Endothelial cell (in vitro differentiated cells): ENCODE measurements at regions not wholly inside any gene's neighbourhood (a gene's known extent, or its start where the extent isn't known, plus 50 kb on each side); places are given as distances from the start of the nearest gene placed in this dataset.
"Not testable (repeated sequence)": the region's sequence is repeated elsewhere in the genome, so short reads cannot be mapped to it uniquely, and the experiment has no call there.

Experiments
- DNase-seq: peaks from one replicate; pipeline ENCODE4 v3.0.0; 2021; ENCODE audit warnings: low spot score
- H3K27ac Mint-ChIP-seq: one replicate; pipeline ENCODE4 v1.8.0; 2021; ENCODE audit warnings: mixed read lengths, inconsistent platforms; ENCODE audit not compliant: unreplicated experiment
- H3K27me3 Mint-ChIP-seq: one replicate; pipeline ENCODE4 v1.8.0; 2021; ENCODE audit warnings: mild to moderate bottlenecking, moderate library complexity, mixed read lengths, inconsistent platforms; ENCODE audit not compliant: unreplicated experiment
- H3K36me3 Mint-ChIP-seq: one replicate; pipeline ENCODE4 v1.8.0; 2021; ENCODE audit warnings: mild to moderate bottlenecking, low read depth, mixed read lengths, inconsistent platforms; ENCODE audit not compliant: unreplicated experiment
- H3K4me1 Mint-ChIP-seq: one replicate; pipeline ENCODE4 v1.8.0; 2021; ENCODE audit warnings: mild to moderate bottlenecking, mixed read lengths, inconsistent platforms; ENCODE audit not compliant: unreplicated experiment
- H3K4me3 Mint-ChIP-seq: one replicate; pipeline ENCODE4 v1.8.0; 2021; ENCODE audit warnings: mild to moderate bottlenecking, mixed read lengths, inconsistent platforms; ENCODE audit not compliant: unreplicated experiment
- H3K9me3 Mint-ChIP-seq: one replicate; pipeline ENCODE4 v1.8.0; 2021; ENCODE audit warnings: mixed read lengths, inconsistent platforms; ENCODE audit not compliant: unreplicated experiment
- CTCF ChIP-seq: fragments of 200-600 bp; sonication (generic); IDR thresholded peaks from one replicate; pipeline ENCODE4 v1.5.0; 2021; ENCODE audit warnings: antibody characterized with exemption; ENCODE audit not compliant: unreplicated experiment

- no peak for TF ChIP-seq CTCF
- no peak for DNase-seq
- H3K4me1 Mint-ChIP-seq, result peaks cover 9% of the 10 kb centered on the region
- H3K9me3 Mint-ChIP-seq, result peaks cover 6% of the 10 kb centered on the region
- no peak overlapping the region for H3K27ac Mint-ChIP-seq
- H3K27me3 Mint-ChIP-seq, result peaks cover 1% of the 10 kb centered on the region
- H3K4me3 Mint-ChIP-seq, result no peak overlapping the region
- H3K36me3 Mint-ChIP-seq, result peaks cover 7% of the 10 kb centered on the region
Measured at GRCh38 chr3:72068621-72069020, 283.7 kb upstream of the PROK2 start.

- no peak overlapping the region for H3K4me3 Mint-ChIP-seq
Measured at GRCh38 chr3:72067721-72068120, 282.8 kb upstream of the PROK2 start.

GRCh38 chr3:72065872-72066641 is 281.1 kb upstream of the PROK2 start:
- DNase-seq, result no peak
- H3K36me3 Mint-ChIP-seq, result peaks cover 12% of the 10 kb centered on the region
- H3K27me3 Mint-ChIP-seq, result peaks cover 1% of the 10 kb centered on the region
- no peak overlapping the region for H3K4me3 Mint-ChIP-seq
- no peak for TF ChIP-seq CTCF
- no peaks in the 10 kb centered on the region for H3K4me1 Mint-ChIP-seq
- peaks cover 6% of the 10 kb centered on the region for H3K9me3 Mint-ChIP-seq
- H3K27ac Mint-ChIP-seq, result no peak overlapping the region

More at GRCh38 chr3:72067721-72068120, 282.8 kb upstream of the PROK2 start:
- DNase-seq, result no peak
- peaks cover 9% of the 10 kb centered on the region for H3K4me1 Mint-ChIP-seq
- H3K27ac Mint-ChIP-seq, result no peak overlapping the region
- peaks cover 6% of the 10 kb centered on the region for H3K9me3 Mint-ChIP-seq
- H3K36me3 Mint-ChIP-seq, result peaks cover 10% of the 10 kb centered on the region
- no peak for TF ChIP-seq CTCF
- H3K27me3 Mint-ChIP-seq, result peaks cover 1% of the 10 kb centered on the region

GRCh38 chr3:72065236-72065635 is 280.3 kb upstream of the PROK2 start:
- Mint-ChIP-seq H3K27ac (no peak overlapping the region), H3K9me3 (peaks cover 6% of the 10 kb centered on the region), H3K36me3 (peaks cover 12% of the 10 kb centered on the region), H3K4me3 (no peak overlapping the region), H3K27me3 (peaks cover 3% of the 10 kb centered on the region), H3K4me1 (no peaks in the 10 kb centered on the region)
- no peak for DNase-seq
- TF ChIP-seq CTCF, result no peak

- not testable (repeated sequence) for H3K27ac Mint-ChIP-seq, H3K4me3 Mint-ChIP-seq, DNase-seq, H3K4me1 Mint-ChIP-seq, H3K27me3 Mint-ChIP-seq, H3K9me3 Mint-ChIP-seq
- H3K36me3 Mint-ChIP-seq, result peaks cover 12% of the 10 kb centered on the region
Measured at GRCh38 chr3:72064727-72065126, 279.8 kb upstream of the PROK2 start.
